IMR-90 (cell line): ENCODE measurements at regions not wholly inside any gene's neighbourhood (a gene's known extent, or its start where the extent isn't known, plus 50 kb on each side); places are given as distances from the start of the nearest gene placed in this dataset.

Source experiments
- CTCF ChIP-seq: conservative IDR thresholded peaks from 2 replicates; pipeline ENCODE4 v1.5.1; 2012; ENCODE audit warnings: mild to moderate bottlenecking, low read depth, low read length, improper control_type of control experiment
- ELK1 ChIP-seq: fragments of 150-350 bp; IDR thresholded peaks from 2 replicates; pipeline ENCODE4 v1.6.1; 2016; ENCODE audit warnings: low read depth, mild to moderate bottlenecking, low read length, moderate library complexity, borderline replicate concordance
- MXI1 ChIP-seq: IDR thresholded peaks from 2 replicates; pipeline ENCODE4 v1.6.1; 2012; ENCODE audit warnings: low read depth, mild to moderate bottlenecking, low read length, moderate library complexity, borderline replicate concordance
- POLR2A ChIP-seq: IDR thresholded peaks from 2 replicates; pipeline ENCODE4 v1.6.1; 2012; ENCODE audit warnings: mild to moderate bottlenecking, low read depth, low read length
- RFX5 ChIP-seq: IDR thresholded peaks from 2 replicates; pipeline ENCODE4 v1.8.0; 2012; ENCODE audit warnings: low read depth, mild to moderate bottlenecking, low read length, moderate library complexity
- SMC3 ChIP-seq: fragments of 150-350 bp; IDR thresholded peaks from 2 replicates; pipeline ENCODE4 v1.6.1; 2016; ENCODE audit warnings: low read depth, mild to moderate bottlenecking, antibody characterized with exemption, low read length, moderate library complexity

- no peak for TF ChIP-seq CTCF
- TF ChIP-seq ELK1 = no peak
- TF ChIP-seq POLR2A = no peak
- no peak for TF ChIP-seq SMC3
- TF ChIP-seq RFX5 = no peak
- no peak for TF ChIP-seq MXI1
Observed at GRCh38 chr18:28267276-28267675, 90.3 kb upstream of the CDH2 start.
